ENCODE measurements at regions not wholly inside any gene's neighbourhood (a gene's known extent, or its start where the extent isn't known, plus 50 kb on each side); places are given as distances from the start of the nearest gene placed in this dataset.

DNA sequence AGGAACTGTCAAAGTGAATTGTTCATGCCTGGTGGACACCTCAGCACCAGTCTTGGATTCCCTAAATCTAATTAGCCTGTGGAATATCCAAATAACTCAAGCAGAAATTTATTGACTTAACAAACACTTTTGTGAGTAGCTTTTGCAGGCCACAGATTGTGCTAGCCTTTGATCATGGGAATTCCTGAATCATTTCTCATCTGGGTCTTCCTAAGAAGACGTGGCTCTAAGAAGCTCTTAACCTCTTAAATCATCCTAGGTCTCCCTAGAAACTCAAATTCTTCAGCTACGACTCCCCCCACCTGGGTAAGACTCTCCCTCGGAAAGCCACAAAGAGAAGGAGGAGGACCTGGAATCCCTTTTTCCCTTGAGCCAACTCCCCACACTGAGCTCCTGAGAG lies 53.8 kb upstream of the PSEN2 start:
- intact Hi-C loops (cut with DNase I) = no loop called here
- H3K4me3 ChIP-seq = no peak overlapping the region
- H3K9me3 ChIP-seq = no peaks in the 10 kb centered on the region
- peaks cover 33% of the 10 kb centered on the region for H3K4me1 ChIP-seq
- H3K27me3 ChIP-seq (ENCODE audit: insufficient read depth in 3 of 3, low read length in 2 of 3) = no peaks in the 10 kb centered on the region
- TF ChIP-seq, protein P1, sequence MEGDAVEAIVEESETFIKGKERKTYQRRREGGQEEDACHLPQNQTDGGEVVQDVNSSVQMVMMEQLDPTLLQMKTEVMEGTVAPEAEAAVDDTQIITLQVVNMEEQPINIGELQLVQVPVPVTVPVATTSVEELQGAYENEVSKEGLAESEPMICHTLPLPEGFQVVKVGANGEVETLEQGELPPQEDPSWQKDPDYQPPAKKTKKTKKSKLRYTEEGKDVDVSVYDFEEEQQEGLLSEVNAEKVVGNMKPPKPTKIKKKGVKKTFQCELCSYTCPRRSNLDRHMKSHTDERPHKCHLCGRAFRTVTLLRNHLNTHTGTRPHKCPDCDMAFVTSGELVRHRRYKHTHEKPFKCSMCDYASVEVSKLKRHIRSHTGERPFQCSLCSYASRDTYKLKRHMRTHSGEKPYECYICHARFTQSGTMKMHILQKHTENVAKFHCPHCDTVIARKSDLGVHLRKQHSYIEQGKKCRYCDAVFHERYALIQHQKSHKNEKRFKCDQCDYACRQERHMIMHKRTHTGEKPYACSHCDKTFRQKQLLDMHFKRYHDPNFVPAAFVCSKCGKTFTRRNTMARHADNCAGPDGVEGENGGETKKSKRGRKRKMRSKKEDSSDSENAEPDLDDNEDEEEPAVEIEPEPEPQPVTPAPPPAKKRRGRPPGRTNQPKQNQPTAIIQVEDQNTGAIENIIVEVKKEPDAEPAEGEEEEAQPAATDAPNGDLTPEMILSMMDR (IDR thresholded peaks at IDR 0.05) = no peak
- WGBS, 3 donors = 70 to 94% (median 87%) methylated on average over 3 of the region's 3 CpGs
- ATAC-seq (no peak), DNase-seq (no peak)
- H3K27ac ChIP-seq = no peak overlapping the region
- H3K36me3 ChIP-seq (ENCODE audit: insufficient read depth in 1 of 2, low read depth in 1 of 2) = no peaks in the 10 kb centered on the region

DNA sequence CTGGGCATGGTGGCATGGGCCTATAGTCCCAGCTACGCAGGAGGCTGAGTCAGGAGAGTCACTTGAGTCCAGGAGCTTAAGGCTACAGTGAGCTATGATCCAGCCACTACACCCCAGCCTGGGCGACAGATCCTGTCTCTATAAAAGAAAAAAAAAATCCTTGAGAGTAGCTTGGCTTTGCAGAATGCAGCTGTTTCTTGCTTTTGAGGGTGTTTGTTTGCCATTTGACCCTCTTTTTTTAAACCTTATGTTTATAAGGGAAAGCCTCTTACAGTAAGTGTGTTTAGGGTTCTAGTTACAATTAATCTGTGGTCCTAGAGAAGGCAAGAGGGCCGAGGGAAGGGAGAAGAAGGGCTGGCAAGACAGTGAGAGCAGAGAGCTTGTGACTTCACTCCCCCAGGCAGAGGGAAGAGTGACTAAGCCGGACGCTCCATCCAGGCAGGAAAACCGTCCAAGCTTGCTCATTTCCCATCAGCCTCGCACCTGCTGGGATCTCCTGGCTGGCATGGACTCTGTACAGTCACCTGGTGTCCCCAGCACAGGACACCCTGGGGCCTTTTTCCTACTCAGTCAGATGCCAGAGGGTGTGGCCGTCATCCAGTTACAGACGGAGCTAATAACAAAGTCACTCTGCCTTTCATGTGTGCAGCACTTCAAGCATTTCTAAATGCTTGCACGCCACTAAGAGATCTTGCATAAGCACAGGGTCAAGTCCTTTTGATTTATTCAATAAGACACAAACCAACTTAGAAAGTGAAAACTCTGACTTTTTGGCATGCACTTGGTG lies 55.5 kb upstream of the PSEN2 start:
- H3K36me3 ChIP-seq (ENCODE audit: insufficient read depth in 1 of 2, low read depth in 1 of 2) = no peaks in the 10 kb centered on the region
- H3K9me3 ChIP-seq = no peaks in the 10 kb centered on the region
- ATAC-seq (peak; percentile 94 to 97 (median 95)), DNase-seq (peak; percentile 83 to 91)
- H3K27me3 ChIP-seq (ENCODE audit: insufficient read depth in 3 of 3, low read length in 2 of 3) = no peaks in the 10 kb centered on the region
- intact Hi-C loops (cut with DNase I) = no loop called here
- TF ChIP-seq, protein P1 (IDR thresholded peaks at IDR 0.05) = no peak
- H3K27ac ChIP-seq = peak overlapping the region; percentile 94
- 9 to 13% (median 12%) methylated on average over 10 of the region's 10 CpGs for WGBS, 3 donors
- H3K4me1 ChIP-seq = peaks cover 29% of the 10 kb centered on the region
- H3K4me3 ChIP-seq = no peak overlapping the region

DNA sequence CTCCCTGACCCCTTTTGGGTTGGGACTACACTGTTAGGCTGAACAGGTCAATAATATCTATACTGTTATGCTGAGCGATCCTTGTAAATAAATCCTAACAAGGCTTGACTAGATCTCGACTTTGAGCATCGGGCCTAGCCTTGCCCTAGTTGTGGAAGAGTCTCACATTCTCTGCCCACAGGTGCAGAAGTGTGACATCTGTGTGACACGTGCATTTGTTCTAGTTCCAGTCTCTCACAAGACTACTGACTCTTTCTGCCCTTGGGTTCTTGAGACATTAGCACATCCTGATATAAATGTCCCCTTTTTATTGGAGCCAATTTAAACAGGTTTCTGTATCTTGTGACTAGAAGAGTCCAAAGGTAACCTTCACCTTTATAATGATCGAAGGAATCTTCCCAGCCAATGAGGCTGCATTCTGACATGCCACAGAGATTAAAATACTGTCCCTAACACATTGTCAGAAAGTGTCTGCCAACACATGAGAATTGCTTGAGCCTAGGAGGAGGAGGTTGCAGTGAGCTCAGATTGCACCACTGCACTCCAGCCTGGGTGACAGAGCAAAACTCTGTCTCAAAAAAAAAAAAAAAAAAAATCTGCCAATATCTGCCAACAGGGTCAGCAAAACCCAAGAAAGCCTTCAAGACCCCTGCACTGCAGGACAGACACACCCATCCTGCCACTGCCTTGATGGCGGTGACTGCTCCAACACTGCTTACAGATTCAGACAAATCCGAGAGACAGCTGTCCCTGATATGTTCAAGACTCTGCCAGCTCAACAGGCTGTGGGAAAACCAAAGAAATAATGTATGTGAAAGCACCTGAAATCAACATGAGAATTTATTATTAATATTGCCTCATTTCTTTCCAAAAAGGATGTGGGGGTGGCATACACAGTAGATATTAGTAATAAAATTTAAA lies 56.5 kb upstream of the PSEN2 start:
- Histone ChIP-seq H3K4me3 (no peak overlapping the region), H3K9me3 (no peaks in the 10 kb centered on the region), H3K36me3 (ENCODE audit: insufficient read depth in 1 of 2, low read depth in 1 of 2) (no peaks in the 10 kb centered on the region), H3K4me1 (peaks cover 29% of the 10 kb centered on the region), H3K27me3 (ENCODE audit: insufficient read depth in 3 of 3, low read length in 2 of 3) (no peaks in the 10 kb centered on the region), H3K27ac (peak overlapping the region; percentile 94)
- DNase-seq = no peak
- WGBS, 3 donors = 38 to 55% (median 41%) methylated on average over 7 of the region's 7 CpGs
- peak; percentile 44 to 69 (median 66) for ATAC-seq
- TF ChIP-seq, protein P1 (IDR thresholded peaks at IDR 0.05) = no peak
- intact Hi-C loops (cut with DNase I) = no loop called here

DNA sequence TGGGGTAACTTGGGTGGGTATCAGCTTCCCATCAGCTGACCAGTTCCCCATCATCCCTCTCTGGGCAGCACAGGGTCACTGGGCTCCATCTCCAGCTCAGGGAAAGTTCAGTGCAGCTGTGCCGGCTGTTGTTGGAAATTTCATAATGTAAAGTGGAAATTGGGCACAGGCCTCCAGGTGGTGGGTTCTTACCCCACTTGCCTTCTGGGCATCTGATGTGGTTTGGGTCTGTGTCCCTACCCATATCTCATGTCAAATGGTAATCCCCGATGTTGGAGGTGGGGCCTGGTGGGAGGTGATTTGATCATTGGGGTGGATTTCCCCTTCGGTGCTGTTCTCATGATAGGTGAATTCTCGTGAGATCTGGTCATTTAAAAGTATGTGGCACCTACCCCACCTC lies 59.7 kb upstream of the PSEN2 start:
- Histone ChIP-seq H3K4me1 (peaks cover 24% of the 10 kb centered on the region), H3K27me3 (ENCODE audit: insufficient read depth in 3 of 3, low read length in 2 of 3) (no peaks in the 10 kb centered on the region), H3K36me3 (ENCODE audit: insufficient read depth in 1 of 2, low read depth in 1 of 2) (no peaks in the 10 kb centered on the region), H3K27ac (no peak overlapping the region), H3K9me3 (no peaks in the 10 kb centered on the region), H3K4me3 (no peak overlapping the region)
- 79 to 89% (median 84%) methylated on average over 4 of the region's 4 CpGs for whole genome bisulfite sequencing, 3 donors
- DNase-seq = no peak
- TF ChIP-seq, protein P1 (IDR thresholded peaks at IDR 0.05) = no peak
- no peak for ATAC-seq
- intact Hi-C loops (cut with DNase I) = no loop called here
